GM19452 (cell line): ENCODE measurements at regions not wholly inside any gene's neighbourhood (a gene's known extent, or its start where the extent isn't known, plus 50 kb on each side); places are given as distances from the start of the nearest gene placed in this dataset.
"Not testable (repeated sequence)": the region's sequence is repeated elsewhere in the genome, so short reads cannot be mapped to it uniquely, and the experiment has no call there.

Source experiments
- ATAC-seq: cut with Tn5 transposase; IDR thresholded peaks from one replicate; pipeline ENCODE4 v1.9.1; 2021; ENCODE audit not compliant: unreplicated experiment

GRCh38 chr1:173341971-173342370 is 134.8 kb upstream of the TNFSF4 start:
- no peak for ATAC-seq

GRCh38 chr1:173342736-173343135 is 134.4 kb upstream of the PRDX6 start:
- ATAC-seq: no peak

- no peak for ATAC-seq
Measured at GRCh38 chr1:173344034-173344743, 132.9 kb upstream of the PRDX6 start.

DNA sequence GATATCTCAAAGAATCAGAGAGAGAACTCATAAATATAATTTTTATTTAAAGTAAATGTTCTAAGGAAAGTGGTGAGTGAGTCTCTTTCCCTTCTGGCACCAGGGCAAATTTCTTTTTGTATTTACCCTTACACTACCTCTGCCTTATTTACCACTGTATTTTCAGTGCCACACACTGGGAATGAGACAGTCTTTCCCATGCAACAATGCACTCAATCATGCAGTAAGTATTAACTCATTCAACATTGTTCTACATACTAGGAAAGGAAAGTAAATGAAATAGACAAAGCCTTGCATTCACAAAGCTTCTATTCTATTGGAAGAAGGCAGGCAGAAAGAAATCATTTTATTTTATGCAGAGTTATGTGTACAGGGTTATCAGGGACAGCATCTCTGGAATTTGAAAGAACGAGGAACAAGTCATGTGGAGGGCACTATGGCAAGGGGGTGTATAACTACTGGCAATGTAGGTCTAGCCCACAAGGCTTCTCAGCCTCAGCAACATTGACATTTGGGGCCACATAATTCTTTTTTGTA is 129.8 kb upstream of the PRDX6 start:
- no peak for ATAC-seq

GRCh38 chr1:173352635-173353034 is 124.5 kb upstream of the PRDX6 start:
- ATAC-seq: not testable (repeated sequence)

GRCh38 chr1:173353350-173353749 is 123.8 kb upstream of the PRDX6 start:
- ATAC-seq: no peak

DNA sequence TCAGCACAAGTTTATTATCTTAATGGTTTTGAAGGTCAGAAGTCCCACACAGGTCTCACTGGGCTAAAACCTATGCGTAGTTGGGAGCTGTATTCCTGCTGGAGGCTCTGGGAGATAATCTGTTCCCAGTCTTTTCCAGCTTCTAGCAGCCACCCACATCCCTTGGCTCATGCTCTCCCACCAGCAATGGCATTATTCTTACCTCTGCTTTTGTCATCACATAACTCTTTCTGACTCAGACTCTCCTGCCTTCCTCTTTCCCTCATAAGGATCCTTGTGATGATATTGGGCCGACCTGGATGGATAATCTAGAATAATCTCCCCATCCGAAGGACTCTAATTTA is 122.2 kb upstream of the PRDX6 start:
- no peak for ATAC-seq

DNA sequence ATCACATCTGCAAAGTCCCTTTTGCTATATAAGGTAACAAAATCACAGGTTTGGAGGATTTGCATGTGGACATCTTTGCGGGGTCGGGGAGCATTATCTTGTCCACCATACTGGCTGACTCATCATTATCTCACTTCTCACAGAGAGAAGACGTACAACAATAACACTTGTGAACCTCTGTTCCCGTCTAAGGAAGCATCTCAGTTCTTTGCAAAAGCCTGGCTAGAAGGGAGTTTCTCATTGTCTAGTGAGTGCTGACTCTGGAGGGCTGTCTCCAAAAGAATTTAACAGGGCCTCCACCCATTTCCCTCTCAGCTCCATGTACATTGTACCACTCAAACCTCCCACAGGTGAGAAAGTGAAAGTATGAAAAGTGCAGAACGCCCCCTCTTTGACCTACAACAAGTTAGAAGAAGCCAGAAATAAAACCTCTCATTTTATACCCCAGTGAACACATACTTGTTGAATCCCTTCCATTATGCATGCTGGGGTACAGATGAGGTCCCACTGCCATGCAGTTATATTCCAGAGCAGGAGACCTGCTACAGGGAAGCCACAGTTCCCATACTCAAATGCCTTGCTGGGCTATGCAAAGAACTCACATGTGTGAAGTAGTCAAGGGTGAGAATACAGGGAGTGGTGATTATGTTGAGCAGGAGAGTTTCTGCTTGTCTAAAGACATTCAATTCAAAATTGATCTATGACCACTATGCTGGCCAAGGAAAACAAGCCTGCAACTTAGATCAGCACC is 121.7 kb upstream of the PRDX6 start:
- ATAC-seq: peak; percentile 54

GRCh38 chr1:173356191-173356762 is 120.9 kb upstream of the PRDX6 start:
- no peak for ATAC-seq

DNA sequence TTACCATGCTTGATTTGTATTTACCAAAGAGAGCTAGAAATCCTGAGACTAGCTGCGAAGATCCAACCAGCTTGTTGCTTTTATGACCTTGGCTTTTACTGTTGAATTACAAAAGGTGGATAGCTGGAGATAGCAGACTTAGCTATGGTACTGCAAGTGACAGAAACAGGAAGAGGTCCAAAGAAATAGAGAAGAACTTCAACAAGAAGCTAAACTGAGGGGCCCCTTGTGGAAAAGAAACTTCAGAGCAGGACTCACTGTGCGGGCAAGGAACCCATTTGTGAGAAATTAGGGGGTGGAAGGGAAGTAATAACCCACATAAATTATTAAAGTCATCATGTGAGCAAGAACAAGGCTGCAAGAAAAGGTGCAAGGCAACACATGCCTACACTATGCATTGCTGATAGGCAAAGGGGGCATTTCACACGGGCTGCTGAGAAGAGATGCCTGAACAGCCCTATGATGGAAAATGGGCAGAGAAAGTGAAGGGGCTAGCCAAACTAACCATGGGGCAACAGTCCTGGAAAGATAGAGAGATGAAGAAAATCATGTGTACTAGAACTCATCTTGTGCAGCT is 116.6 kb upstream of the PRDX6 start:
- ATAC-seq: no peak

GRCh38 chr1:173362543-173362942 is 114.6 kb upstream of the PRDX6 start:
- no peak for ATAC-seq

DNA sequence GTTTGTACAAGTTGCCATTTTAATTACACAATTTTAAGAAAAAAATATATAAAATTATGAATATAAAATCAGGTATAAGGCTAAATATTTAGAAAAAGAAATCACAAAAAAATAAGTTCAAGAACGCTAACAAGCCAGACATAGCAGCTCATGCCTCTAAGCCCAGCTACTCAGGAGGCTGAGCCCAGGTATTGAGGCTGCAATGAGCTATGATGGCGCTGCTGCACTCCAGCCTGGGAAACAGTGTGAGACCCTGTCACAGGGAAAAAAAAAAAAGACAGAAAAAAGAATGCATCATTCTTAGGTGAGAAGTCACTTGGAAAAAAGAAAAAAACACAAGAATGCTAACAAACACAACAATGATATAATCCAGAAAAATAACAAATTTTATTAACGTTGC is 112.3 kb upstream of the PRDX6 start:
- no peak for ATAC-seq

DNA sequence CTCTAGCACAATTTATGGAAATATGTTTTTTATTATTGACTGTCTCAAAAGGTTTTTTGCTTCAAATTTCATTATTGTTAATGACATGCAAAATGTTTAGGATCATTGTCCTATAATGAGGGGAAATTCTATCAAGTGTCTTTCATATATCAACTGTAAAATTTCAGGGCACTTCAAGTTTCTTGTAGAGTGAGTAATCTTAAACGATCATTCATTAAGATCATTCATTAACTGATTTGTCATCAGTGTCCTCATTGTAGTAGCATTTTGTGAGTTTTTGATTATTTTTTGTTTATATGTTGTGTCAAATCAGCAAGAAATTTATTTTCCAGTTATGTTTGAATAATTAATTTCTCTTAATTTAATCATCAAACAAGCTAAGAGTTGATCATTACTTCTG is 111.8 kb upstream of the PRDX6 start:
- no peak for ATAC-seq

GRCh38 chr1:173367136-173367535 is 110.0 kb upstream of the PRDX6 start:
- no peak for ATAC-seq

DNA sequence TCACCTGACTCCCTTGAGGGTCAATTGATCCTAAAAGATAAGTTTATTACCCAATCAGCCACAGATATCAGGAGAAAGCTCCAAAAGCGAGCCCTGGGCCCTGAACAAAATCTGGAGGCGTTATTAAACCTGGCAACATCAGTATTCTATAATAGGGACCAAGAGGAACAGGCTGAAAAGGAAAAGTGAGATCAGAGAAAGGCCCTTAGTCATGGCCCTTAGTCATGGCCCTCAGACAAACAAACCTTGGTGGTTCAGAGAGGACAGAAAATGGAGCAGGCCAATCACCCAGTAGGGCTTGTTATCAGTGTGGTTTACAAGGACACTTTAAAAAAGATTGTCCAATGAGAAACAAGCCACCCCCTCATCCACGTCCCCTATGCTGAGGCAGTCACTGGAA is 106.5 kb upstream of the PRDX6 start:
- ATAC-seq: not testable (repeated sequence)

- ATAC-seq: not testable (repeated sequence)
Measured at GRCh38 chr1:173376065-173376464, 101.1 kb upstream of the PRDX6 start.

- ATAC-seq: no peak
Measured at GRCh38 chr1:173377266-173377665, 99.9 kb upstream of the PRDX6 start.

DNA sequence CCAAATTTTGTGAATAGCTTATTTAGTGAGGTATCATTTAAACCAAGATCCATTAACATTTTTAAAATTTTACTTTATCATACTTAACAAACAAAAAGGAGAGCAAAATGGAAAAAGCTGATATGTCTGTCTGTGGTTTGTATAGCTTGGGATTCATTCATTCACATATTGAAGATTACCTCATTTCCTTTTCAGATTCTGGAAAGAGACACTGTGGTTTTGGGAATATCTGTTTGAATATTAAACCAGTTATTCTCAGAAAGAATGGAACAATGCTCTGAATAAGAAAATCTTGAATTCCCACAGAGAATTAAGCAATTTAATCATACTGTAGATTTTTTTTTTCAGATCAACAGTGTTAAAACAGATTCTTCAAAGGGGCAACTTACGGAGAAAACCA is 93.8 kb upstream of the PRDX6 start:
- no peak for ATAC-seq

- no peak for ATAC-seq
Measured at GRCh38 chr1:173388352-173388751, 88.8 kb upstream of the PRDX6 start.

GRCh38 chr1:173392895-173393658 is 84.1 kb upstream of the PRDX6 start:
- ATAC-seq: no peak

- ATAC-seq: no peak
Measured at GRCh38 chr1:173393659-173394000, 83.5 kb upstream of the PRDX6 start.
